ENCODE measurements at regions not wholly inside any gene's neighbourhood (a gene's known extent, or its start where the extent isn't known, plus 50 kb on each side); places are given as distances from the start of the nearest gene placed in this dataset.

DNA sequence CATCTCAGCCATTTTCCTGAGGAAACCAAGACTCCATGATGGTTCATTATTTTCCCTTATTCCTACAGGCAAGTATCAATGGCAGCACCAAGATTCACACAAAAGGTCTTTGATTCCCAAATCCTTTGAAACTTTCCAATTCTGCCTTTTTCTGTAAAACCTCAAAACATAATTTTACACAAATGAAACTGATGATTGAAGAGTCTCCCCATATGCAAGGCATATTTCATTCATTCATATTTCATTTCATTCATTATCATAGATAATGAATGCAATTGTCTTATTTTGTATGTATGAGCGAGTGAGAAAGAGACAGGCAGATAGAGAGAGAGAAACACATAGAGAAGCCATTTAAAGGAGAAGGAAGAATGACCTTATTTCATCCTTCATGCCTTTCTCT is 172.8 kb downstream of the BTG1 start:
- no peak for ATAC-seq
- TF ChIP-seq POLR2A (IDR thresholded peaks at IDR 0.05), result no peak
- TF ChIP-seq, protein P1, sequence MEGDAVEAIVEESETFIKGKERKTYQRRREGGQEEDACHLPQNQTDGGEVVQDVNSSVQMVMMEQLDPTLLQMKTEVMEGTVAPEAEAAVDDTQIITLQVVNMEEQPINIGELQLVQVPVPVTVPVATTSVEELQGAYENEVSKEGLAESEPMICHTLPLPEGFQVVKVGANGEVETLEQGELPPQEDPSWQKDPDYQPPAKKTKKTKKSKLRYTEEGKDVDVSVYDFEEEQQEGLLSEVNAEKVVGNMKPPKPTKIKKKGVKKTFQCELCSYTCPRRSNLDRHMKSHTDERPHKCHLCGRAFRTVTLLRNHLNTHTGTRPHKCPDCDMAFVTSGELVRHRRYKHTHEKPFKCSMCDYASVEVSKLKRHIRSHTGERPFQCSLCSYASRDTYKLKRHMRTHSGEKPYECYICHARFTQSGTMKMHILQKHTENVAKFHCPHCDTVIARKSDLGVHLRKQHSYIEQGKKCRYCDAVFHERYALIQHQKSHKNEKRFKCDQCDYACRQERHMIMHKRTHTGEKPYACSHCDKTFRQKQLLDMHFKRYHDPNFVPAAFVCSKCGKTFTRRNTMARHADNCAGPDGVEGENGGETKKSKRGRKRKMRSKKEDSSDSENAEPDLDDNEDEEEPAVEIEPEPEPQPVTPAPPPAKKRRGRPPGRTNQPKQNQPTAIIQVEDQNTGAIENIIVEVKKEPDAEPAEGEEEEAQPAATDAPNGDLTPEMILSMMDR (IDR thresholded peaks at IDR 0.05), result no peak
- DNase-seq, result no peak
- intact Hi-C loops (cut with DNase I), result no loop called here
- H3K9me3 ChIP-seq, result no peaks in the 10 kb centered on the region
- H3K4me3 ChIP-seq, result no peak overlapping the region
- no peaks in the 10 kb centered on the region for H3K27me3 ChIP-seq
- peaks cover 0 to 10% (median 0%) of the 10 kb centered on the region in 12 donors for H3K4me1 ChIP-seq
- no peak overlapping the region for H3K27ac ChIP-seq
- H3K36me3 ChIP-seq, result no peaks in the 10 kb centered on the region
- 90 to 95% (median 93%) methylated on average over 1 of the region's 1 CpG for WGBS, 4 donors

GRCh38 chr12:91968777-91969171 is 176.9 kb downstream of the BTG1 start:
- no peaks in the 10 kb centered on the region for H3K36me3 ChIP-seq
- H3K4me3 ChIP-seq, result no peak overlapping the region
- H3K9me3 ChIP-seq, result no peaks in the 10 kb centered on the region
- H3K27ac ChIP-seq, result no peak overlapping the region
- intact Hi-C loops (cut with DNase I), result loop anchor here in 1 of 10 donors (10.0 kb wide), 1 partner anchor 144 kb away; no protein-coding TSS in a partner anchor
- no peaks in the 10 kb centered on the region for H3K27me3 ChIP-seq
- ATAC-seq (no peak), DNase-seq (no peak)
- peaks cover 0 to 16% (median 0%) of the 10 kb centered on the region in 12 donors for H3K4me1 ChIP-seq
- TF ChIP-seq, protein P1 (IDR thresholded peaks at IDR 0.05), result no peak
- no peak for TF ChIP-seq POLR2A (IDR thresholded peaks at IDR 0.05)
- 86 to 96% (median 88%) methylated on average over 3 of the region's 3 CpGs for WGBS, 4 donors

GRCh38 chr12:91968076-91968776 is 177.4 kb downstream of the BTG1 start:
- no peak overlapping the region for H3K27ac ChIP-seq
- H3K4me3 ChIP-seq, result no peak overlapping the region
- intact Hi-C loops (cut with DNase I), result loop anchor here in 1 of 10 donors (10.0 kb wide), 1 partner anchor 143 kb away; no protein-coding TSS in a partner anchor
- no peaks in the 10 kb centered on the region for H3K9me3 ChIP-seq
- no peak for DNase-seq
- no peaks in the 10 kb centered on the region for H3K27me3 ChIP-seq
- H3K4me1 ChIP-seq, result peaks cover 0 to 16% (median 0%) of the 10 kb centered on the region in 12 donors
- no peak for TF ChIP-seq POLR2A (IDR thresholded peaks at IDR 0.05)
- TF ChIP-seq, protein P1 (IDR thresholded peaks at IDR 0.05), result no peak
- ATAC-seq, result no peak
- H3K36me3 ChIP-seq, result no peaks in the 10 kb centered on the region

GRCh38 chr12:91967590-91967989 is 178.1 kb downstream of the BTG1 start:
- H3K4me1 ChIP-seq, result peaks cover 0 to 16% (median 0%) of the 10 kb centered on the region in 12 donors
- no peak overlapping the region for H3K4me3 ChIP-seq
- intact Hi-C loops (cut with DNase I), result loop anchor here in 1 of 10 donors (10.0 kb wide), 1 partner anchor 143 kb away; no protein-coding TSS in a partner anchor
- no peak for DNase-seq
- TF ChIP-seq POLR2A (IDR thresholded peaks at IDR 0.05), result no peak
- TF ChIP-seq, protein P1 (IDR thresholded peaks at IDR 0.05), result no peak
- ATAC-seq, result peak in 1 of 4 donors; percentile 42
- no peak overlapping the region for H3K27ac ChIP-seq
- H3K36me3 ChIP-seq, result no peaks in the 10 kb centered on the region
- 96 to 100% (median 99%) methylated on average over 1 of the region's 1 CpG for WGBS, 4 donors
- no peaks in the 10 kb centered on the region for H3K9me3 ChIP-seq
- H3K27me3 ChIP-seq, result no peaks in the 10 kb centered on the region

Measured in heart left ventricle (tissue), 16 donors.